NB4 (cell line): ENCODE measurements at regions not wholly inside any gene's neighbourhood (a gene's known extent, or its start where the extent isn't known, plus 50 kb on each side); places are given as distances from the start of the nearest gene placed in this dataset.

Experiments used
- CTCF ChIP-seq: IDR thresholded peaks from one replicate; pipeline ENCODE4 v1.5.1; 2012; ENCODE audit warnings: low read depth, low read length
- POLR2A ChIP-seq: IDR thresholded peaks from 2 replicates; pipeline ENCODE4 v1.6.1; 2011; ENCODE audit warnings: mild to moderate bottlenecking; ENCODE audit not compliant: insufficient read length; ENCODE audit errors: extremely low read depth

- TF ChIP-seq CTCF (no peak), POLR2A (no peak)
Observed at GRCh38 chr14:54173802-54174201, 217.2 kb upstream of the BMP4 start.
